Endometrium (tissue), 2 donors: ENCODE measurements at regions not wholly inside any gene's neighbourhood (a gene's known extent, or its start where the extent isn't known, plus 50 kb on each side); places are given as distances from the start of the nearest gene placed in this dataset.
"Not testable (repeated sequence)": the region's sequence is repeated elsewhere in the genome, so short reads cannot be mapped to it uniquely, and the experiment has no call there.

ENCODE experiments used
- FAIRE-seq: peaks from 2 replicates; lab custom pipeline; 2012; peaks lifted over from hg19 to GRCh38; lab: Jason Lieb, UNC
- donor health status: control.
- donor health status: control.

GRCh38 chr2:53206226-53206625 is 561.4 kb upstream of the CHAC2 start:
- FAIRE-seq: not testable (repeated sequence)

- peak; percentile 54 for FAIRE-seq
These were observed 565.5 kb upstream of the CHAC2 start for GRCh38 chr2:53202063-53202462.

GRCh38 chr2:53200072-53200471 is 567.5 kb upstream of the CHAC2 start:
- no peak for FAIRE-seq

GRCh38 chr2:53188851-53189510 is 578.6 kb upstream of the CHAC2 start:
- no peak for FAIRE-seq

- FAIRE-seq: no peak
These were observed 584.0 kb upstream of the CHAC2 start for GRCh38 chr2:53183581-53183980.

- FAIRE-seq: no peak
These were observed 585.0 kb upstream of the CHAC2 start for GRCh38 chr2:53182601-53183000.

- FAIRE-seq: no peak
These were observed 585.8 kb upstream of the CHAC2 start for GRCh38 chr2:53181759-53182158.

- no peak for FAIRE-seq
These were observed 590.3 kb upstream of the CHAC2 start for GRCh38 chr2:53177327-53177726.

GRCh38 chr2:53174539-53174938 is 593.1 kb upstream of the CHAC2 start:
- no peak for FAIRE-seq

- no peak for FAIRE-seq
These were observed 593.7 kb upstream of the CHAC2 start for GRCh38 chr2:53173698-53174455.

- no peak for FAIRE-seq
These were observed 594.5 kb upstream of the CHAC2 start for GRCh38 chr2:53173091-53173490.

GRCh38 chr2:53170466-53170865 is 597.1 kb upstream of the CHAC2 start:
- peak; percentile 100 for FAIRE-seq

GRCh38 chr2:53167227-53167626 is 600.4 kb upstream of the CHAC2 start:
- no peak for FAIRE-seq

GRCh38 chr2:53150146-53150545 is 617.5 kb upstream of the CHAC2 start:
- FAIRE-seq: no peak

GRCh38 chr2:53148221-53148620 is 619.4 kb upstream of the CHAC2 start:
- FAIRE-seq: no peak

- no peak for FAIRE-seq
These were observed 636.2 kb upstream of the CHAC2 start for GRCh38 chr2:53131416-53131815.

- FAIRE-seq: no peak
These were observed 637.1 kb upstream of the CHAC2 start for GRCh38 chr2:53130441-53130943.

GRCh38 chr2:53129851-53130250 is 637.8 kb upstream of the CHAC2 start:
- no peak for FAIRE-seq

- no peak for FAIRE-seq
These were observed 640.4 kb upstream of the CHAC2 start for GRCh38 chr2:53127061-53127650.

- FAIRE-seq: no peak
These were observed 652.6 kb upstream of the CHAC2 start for GRCh38 chr2:53114991-53115390.

- FAIRE-seq: no peak
These were observed 653.0 kb upstream of the CHAC2 start for GRCh38 chr2:53114582-53114981.

GRCh38 chr2:53112408-53112807 is 655.2 kb upstream of the CHAC2 start:
- FAIRE-seq: not testable (repeated sequence)

GRCh38 chr2:53111406-53111805 is 656.2 kb upstream of the CHAC2 start:
- no peak for FAIRE-seq
